HG03135 (cell line): ENCODE measurements at regions not wholly inside any gene's neighbourhood (a gene's known extent, or its start where the extent isn't known, plus 50 kb on each side); places are given as distances from the start of the nearest gene placed in this dataset.
"Not testable (repeated sequence)": the region's sequence is repeated elsewhere in the genome, so short reads cannot be mapped to it uniquely, and the experiment has no call there.

ENCODE experiments used
- ATAC-seq: cut with Tn5 transposase; IDR thresholded peaks from one replicate; pipeline ENCODE4 v1.9.1; 2021; ENCODE audit warnings: mild to moderate bottlenecking, moderate library complexity; ENCODE audit not compliant: unreplicated experiment

- no peak for ATAC-seq
Observed at GRCh38 chr6:99668036-99668705, 61.5 kb downstream of the PRDM13 start.

DNA sequence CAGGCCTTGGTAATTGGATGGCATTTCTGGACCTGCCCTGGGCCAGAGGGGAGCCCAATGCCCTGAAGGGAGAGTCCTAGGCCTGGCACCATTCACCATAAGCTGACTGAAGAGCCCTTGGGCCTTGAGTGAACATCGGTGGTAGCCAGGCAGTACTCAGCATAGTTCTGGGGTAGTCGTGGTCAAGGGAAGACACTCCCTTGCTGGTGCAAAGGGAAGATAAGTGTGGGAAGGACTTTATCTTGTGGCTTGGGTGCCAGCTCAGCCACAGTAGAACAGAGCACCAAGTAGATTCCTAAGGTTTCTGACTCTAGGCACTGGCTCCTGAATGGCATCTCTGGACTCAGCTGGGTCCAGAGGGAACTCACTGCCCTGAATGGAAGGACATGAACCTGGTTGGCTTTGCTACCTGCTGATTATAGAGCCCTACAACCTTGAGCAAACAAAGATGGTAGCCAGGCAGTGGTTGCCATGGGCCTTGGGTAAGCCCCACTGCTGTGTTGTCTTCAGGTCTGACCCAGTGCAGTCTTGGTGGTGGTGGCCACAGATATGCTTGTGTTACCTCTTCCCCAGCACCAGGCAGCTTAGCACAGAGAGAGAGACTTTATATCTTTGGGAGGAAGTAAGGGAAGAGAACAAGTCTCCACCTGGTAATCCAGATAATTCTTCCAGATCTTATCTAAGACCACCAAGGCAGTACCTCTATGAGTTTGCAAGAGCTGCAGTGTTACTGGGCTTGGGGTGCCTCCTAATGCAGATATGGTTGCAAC lies 83.5 kb downstream of the PRDM13 start:
- ATAC-seq = no peak

DNA sequence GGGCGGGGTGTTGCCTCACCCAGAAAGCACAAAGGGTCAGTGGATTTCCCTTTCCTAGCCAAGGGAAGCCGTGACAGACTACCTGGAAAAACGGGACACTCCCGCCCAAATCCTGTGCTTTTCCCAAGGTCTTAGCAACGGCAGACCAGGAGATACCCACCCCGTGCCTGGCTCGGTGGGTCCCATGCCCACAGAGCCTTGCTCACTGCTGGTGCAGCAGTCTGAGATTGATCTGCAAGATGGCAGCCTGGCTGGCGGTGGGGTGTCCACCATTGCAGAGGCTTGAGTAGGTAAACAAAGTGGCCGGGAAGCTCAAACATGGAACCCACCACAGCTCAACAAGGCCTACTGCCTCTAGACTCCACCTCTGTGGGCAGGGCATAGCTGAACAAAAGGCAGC lies 95.7 kb downstream of the PRDM13 start:
- ATAC-seq = not testable (repeated sequence)

DNA sequence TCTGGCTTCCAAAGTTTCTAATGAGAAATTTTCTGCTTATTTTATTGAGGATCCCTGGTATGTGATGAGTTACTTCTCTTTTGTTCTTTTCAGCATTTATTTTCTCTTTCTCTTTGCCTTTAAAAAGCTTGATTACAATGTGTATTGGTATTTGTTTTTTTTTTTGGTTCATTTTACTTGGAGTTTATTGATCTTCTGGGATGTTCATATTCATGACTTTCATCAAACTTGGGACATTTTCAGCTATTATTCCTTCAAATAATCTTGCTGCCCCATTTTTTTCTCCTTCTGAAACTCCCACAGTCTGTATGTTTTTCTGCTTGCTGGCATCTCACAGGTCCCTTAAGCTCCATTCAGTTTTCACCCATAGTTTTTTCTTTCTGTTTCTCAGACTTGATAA lies 102.4 kb downstream of the PRDM13 start:
- no peak for ATAC-seq

- ATAC-seq = no peak
Observed at GRCh38 chr6:99711302-99711701, 104.7 kb downstream of the PRDM13 start.

DNA sequence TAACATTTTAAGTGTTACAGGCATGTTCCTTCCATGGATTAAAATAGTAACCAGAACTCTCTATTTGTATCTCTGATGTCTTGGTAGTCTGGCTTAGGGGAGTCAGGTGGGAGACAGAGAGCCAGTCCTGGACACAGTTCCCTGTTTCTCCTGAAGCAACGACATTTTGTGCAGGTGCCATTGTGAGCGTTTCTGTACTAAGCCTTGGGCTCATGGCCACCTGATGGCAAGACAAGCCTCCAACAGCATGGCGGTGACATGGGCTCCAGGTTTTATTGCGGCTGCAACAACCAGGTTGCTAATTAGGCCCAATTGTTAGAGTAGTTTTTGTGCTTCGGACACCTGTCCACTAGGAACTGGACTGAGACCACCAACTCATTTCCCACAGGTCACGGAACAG lies 105.3 kb downstream of the PRDM13 start:
- no peak for ATAC-seq

DNA sequence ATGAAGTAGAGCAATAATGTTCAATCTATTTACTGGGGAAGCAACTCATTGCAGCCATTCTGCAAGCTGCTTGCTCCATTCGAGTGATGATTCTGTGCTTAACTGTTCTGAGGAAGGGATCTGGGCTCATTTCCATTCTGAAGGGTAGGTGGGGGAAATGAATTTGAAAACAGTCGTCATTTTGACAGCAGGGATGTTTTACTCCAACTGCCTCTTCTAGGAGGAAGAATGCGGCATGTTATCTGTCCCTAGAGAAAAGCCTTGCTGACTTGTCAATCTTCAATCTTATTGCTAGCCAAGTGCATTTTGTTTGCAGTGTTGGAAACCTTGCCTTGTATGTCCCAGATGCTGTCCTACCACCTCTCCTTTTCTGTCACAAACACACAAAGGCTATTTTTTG lies 105.9 kb downstream of the PRDM13 start:
- ATAC-seq = no peak

- not testable (repeated sequence) for ATAC-seq
Observed at GRCh38 chr6:99722043-99722442, 115.4 kb downstream of the PRDM13 start.

DNA sequence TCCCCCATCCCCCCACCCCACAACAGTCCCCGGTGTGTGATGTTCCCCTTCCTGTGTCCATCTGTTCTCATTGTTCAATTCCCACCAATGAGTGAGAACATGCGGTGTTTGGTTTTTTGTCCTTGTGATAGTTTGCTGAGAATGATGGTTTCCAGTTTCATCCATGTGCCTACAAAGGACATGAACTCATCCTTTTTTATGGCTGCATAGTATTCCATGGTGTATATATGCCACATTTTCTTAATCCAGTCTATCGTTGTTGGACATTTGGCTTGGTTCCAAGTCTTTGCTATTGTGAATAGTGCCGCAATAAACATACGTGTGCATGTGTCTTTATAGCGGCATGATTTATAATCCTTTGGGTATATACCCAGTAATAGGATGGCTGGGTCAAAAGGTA lies 123.6 kb downstream of the PRDM13 start:
- not testable (repeated sequence) for ATAC-seq

DNA sequence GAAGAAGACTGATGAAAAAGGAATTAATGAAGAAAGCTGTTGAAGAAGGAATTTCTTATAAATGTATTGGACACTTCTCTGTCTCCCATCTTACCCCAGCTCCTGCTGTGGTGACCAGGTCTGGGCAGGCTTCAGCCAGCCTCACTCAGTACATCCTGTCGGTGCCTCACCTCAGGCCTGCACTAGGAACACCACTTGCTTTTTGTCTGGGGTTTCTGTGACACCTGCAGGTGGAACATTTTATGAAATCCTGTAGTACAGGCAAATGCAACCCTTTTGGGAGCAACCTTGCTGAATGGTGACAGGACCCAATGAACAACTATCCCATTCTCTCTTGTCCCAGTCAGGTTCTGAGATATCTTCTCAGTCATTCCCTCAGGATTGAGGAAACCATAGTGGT lies 129.7 kb downstream of the PRDM13 start:
- ATAC-seq = no peak

DNA sequence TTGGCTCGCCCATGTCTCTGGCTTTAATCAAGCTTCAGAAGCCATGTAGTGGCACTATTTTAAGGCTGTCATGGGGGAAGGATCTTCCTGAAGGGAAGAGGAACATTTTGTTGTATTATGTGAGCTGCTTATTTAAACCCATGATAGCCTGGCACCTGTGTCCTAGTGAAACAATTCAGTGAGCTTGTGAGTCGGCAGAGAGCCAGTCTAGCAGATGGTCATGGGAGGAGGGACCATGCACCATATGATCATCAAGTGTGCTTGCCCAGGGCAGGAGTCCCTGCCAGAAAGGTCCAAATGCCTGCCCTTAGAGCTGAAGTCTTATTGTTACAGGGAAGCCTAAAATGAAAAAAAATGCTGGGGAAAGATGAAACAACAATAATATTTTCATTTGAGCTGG lies 132.9 kb downstream of the PRDM13 start:
- no peak for ATAC-seq

GRCh38 chr6:99741092-99741491 lies 134.5 kb downstream of the PRDM13 start:
- no peak for ATAC-seq

DNA sequence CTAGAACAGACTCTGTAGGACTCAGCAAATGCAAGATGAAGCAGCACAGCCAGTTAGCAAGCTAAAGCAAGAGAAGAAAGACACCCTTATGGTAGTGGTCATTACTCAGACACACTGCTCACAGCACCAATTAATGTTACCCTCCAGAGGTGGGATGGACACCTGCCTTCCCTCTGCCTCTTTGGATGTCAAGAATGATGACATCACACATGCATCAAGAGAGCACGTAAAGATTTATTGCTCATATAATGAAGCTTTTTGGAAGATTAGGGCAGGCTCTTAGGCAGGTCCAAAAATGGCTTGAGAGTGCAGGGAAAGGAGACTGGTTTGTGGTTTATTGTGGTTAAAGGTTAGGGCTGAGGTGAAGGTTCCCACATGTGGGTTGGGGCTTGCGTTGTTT lies 137.0 kb downstream of the PRDM13 start:
- no peak for ATAC-seq

DNA sequence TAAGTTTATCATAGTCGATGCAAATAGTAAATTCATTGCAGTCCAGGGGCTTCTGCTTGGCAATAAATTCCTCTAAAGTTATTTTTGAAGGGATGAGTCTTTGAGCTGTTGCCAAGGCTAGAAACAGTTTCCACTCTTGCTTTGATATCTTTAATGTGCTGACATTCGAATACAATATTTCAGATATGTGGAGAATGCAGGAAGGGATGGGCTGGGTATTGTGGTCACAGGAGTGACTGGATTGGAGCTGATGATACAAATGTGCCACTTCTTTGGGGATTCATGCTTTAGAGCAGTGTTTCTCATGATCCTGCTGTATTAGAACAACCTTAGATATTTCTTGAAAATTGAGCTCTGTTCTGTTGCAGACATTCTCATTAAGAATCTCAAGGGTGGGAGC lies 139.0 kb downstream of the PRDM13 start:
- ATAC-seq = no peak

DNA sequence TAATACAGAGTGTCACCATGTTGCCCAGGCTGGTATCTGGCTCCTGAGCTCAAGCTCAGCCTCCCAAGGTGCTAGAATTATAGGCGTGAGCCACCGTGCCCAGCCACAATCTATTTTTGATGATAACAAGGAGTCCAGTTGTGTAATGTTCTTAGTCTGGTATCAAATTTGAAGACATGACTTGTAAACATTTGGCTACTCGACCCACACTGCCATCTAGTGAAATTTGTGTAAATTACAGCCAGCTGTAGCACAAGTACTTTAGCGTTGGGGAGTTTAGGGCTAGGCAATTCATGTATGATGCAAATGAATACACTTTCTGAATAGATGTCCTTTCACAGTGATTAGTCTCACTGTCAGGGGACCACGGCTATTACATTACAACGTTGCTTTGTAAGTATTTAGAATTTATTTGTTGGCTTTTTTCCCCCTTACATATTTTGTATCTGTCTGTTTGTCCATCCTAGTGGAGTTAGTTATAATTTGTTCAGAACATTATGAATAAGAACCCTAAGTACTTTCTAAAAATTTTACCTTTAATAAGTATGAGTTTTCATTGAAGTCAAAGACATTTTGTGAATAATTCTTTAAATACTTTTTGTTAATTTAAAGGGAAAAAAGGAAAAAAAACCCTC lies 139.7 kb downstream of the PRDM13 start:
- ATAC-seq = peak; percentile 81

GRCh38 chr6:99761711-99762110 lies 155.1 kb downstream of the PRDM13 start:
- ATAC-seq = no peak

DNA sequence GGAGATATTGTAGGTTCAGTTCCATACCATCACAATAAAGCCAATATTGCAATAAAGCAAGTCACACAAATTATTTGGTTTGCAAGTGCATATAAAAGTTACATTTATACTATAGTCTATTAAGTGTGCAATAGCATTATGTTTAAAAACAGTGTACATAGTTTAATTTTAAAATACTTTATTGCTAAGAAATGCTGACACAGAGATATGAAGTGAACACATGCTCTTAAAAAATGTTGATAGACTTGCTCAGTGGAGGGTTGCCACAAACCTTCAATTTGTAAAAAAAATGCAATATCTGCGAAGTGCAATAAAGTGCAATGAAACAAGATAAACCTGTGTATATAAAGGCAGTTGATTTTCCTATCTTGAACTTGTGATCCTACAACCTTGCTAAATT lies 161.5 kb downstream of the PRDM13 start:
- no peak for ATAC-seq

- no peak for ATAC-seq
Observed at GRCh38 chr6:99779631-99780555, 173.3 kb downstream of the PRDM13 start.

GRCh38 chr6:99780556-99780885 lies 173.9 kb downstream of the PRDM13 start:
- no peak for ATAC-seq

DNA sequence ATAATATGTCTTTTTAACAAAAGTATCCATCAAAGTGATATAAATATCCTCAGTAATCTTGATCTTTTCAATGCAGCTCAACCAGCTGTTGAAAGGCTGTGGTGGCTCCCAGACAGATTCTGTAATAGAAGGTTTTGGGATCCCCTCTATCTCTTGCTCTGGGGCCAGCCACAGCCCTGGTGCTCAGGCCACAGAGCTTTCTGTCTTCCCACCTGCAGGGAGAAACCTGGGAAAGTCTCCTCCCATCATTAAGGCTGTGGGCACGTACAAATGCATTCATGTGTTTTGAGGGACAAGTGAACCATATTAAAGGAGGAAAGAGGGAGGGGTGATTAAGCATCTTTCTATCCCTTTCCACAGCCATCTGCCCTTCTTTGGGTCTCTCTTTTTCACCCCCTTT lies 183.1 kb downstream of the PRDM13 start:
- no peak for ATAC-seq

- no peak for ATAC-seq
Observed at GRCh38 chr6:99790679-99791078, 184.0 kb downstream of the PRDM13 start.
